HG03575 (cell line): ENCODE measurements at regions not wholly inside any gene's neighbourhood (a gene's known extent, or its start where the extent isn't known, plus 50 kb on each side); places are given as distances from the start of the nearest gene placed in this dataset.
"Not testable (repeated sequence)": the region's sequence is repeated elsewhere in the genome, so short reads cannot be mapped to it uniquely, and the experiment has no call there.

Experiments
- ATAC-seq: cut with Tn5 transposase; IDR thresholded peaks from one replicate; pipeline ENCODE4 v1.9.1; 2021; ENCODE audit not compliant: unreplicated experiment, insufficient number of reproducible peaks, low FRiP score; ENCODE audit errors: extremely low read depth

GRCh38 chr4:147136310-147136709 is 190.6 kb upstream of the TTC29 start:
- ATAC-seq: no peak

GRCh38 chr4:147136751-147137150 is 191.1 kb upstream of the TTC29 start:
- ATAC-seq: no peak

GRCh38 chr4:147137280-147137679 is 191.6 kb upstream of the TTC29 start:
- no peak for ATAC-seq

GRCh38 chr4:147138171-147138570 is 192.5 kb upstream of the TTC29 start:
- ATAC-seq: no peak

GRCh38 chr4:147139455-147140198 is 194.0 kb upstream of the TTC29 start:
- ATAC-seq: no peak

GRCh38 chr4:147151763-147152162 is 206.1 kb upstream of the TTC29 start:
- no peak for ATAC-seq

- no peak for ATAC-seq
These were observed 212.4 kb upstream of the TTC29 start for GRCh38 chr4:147157860-147158701.

GRCh38 chr4:147160908-147161513 is 215.3 kb upstream of the TTC29 start:
- peak; percentile 91 for ATAC-seq

GRCh38 chr4:147163311-147163710 is 217.6 kb upstream of the TTC29 start:
- ATAC-seq: no peak

GRCh38 chr4:147168200-147168599 is 222.5 kb upstream of the TTC29 start:
- ATAC-seq: not testable (repeated sequence)

- ATAC-seq: no peak
These were observed 227.7 kb upstream of the TTC29 start for GRCh38 chr4:147173322-147173721.

- ATAC-seq: no peak
These were observed 228.3 kb upstream of the TTC29 start for GRCh38 chr4:147173797-147174432.

- no peak for ATAC-seq
These were observed 228.9 kb upstream of the TTC29 start for GRCh38 chr4:147174591-147174990.

GRCh38 chr4:147175460-147176025 is 229.9 kb upstream of the TTC29 start:
- ATAC-seq: no peak

GRCh38 chr4:147182041-147182440 is 236.4 kb upstream of the TTC29 start:
- no peak for ATAC-seq

GRCh38 chr4:147192679-147193078 is 247.0 kb upstream of the TTC29 start:
- no peak for ATAC-seq

- no peak for ATAC-seq
These were observed 248.4 kb upstream of the TTC29 start for GRCh38 chr4:147194114-147194513.

GRCh38 chr4:147194604-147195003 is 248.9 kb upstream of the TTC29 start:
- ATAC-seq: no peak

- ATAC-seq: no peak
These were observed 249.7 kb upstream of the TTC29 start for GRCh38 chr4:147195386-147195785.
